B cell (primary cell): ENCODE measurements at regions not wholly inside any gene's neighbourhood (a gene's known extent, or its start where the extent isn't known, plus 50 kb on each side); places are given as distances from the start of the nearest gene placed in this dataset.

Source experiments
- CTCF ChIP-seq: fragments of 200-600 bp; IDR thresholded peaks from one replicate; pipeline ENCODE4 v1.8.0; 2022; ENCODE audit warnings: antibody characterized with exemption, mild to moderate bottlenecking
- EZH2 ChIP-seq: IDR thresholded peaks from 2 replicates; pipeline ENCODE4 v1.6.1; 2012; ENCODE audit warnings: borderline replicate concordance, low read depth, mild to moderate bottlenecking, moderate library complexity, low read length; ENCODE audit not compliant: insufficient read depth, poor library complexity, severe bottlenecking

GRCh38 chr1:218775501-218776021 is 398.1 kb upstream of the LYPLAL1 start:
- no peak for TF ChIP-seq CTCF
- TF ChIP-seq EZH2 = no peak
